Activated naive CD8-positive, alpha-beta T cell (primary cell): ENCODE measurements at regions not wholly inside any gene's neighbourhood (a gene's known extent, or its start where the extent isn't known, plus 50 kb on each side); places are given as distances from the start of the nearest gene placed in this dataset.

Experiments
- H3K27ac Mint-ChIP-seq: one replicate; pipeline ENCODE4 v1.8.0; 2021; ENCODE audit warnings: mixed read lengths
- H3K27me3 Mint-ChIP-seq: one replicate; pipeline ENCODE4 v1.8.0; 2021; ENCODE audit warnings: mixed read lengths
- H3K36me3 Mint-ChIP-seq: one replicate; pipeline ENCODE4 v1.8.0; 2021; ENCODE audit warnings: mixed read lengths
- H3K4me1 Mint-ChIP-seq: one replicate; pipeline ENCODE4 v1.8.0; 2021; ENCODE audit warnings: low read depth, mixed read lengths
- H3K4me3 Mint-ChIP-seq: one replicate; pipeline ENCODE4 v1.8.0; 2021; ENCODE audit warnings: mild to moderate bottlenecking, mixed read lengths
- H3K9me3 Mint-ChIP-seq: one replicate; pipeline ENCODE4 v1.8.0; 2021; ENCODE audit warnings: low read depth, mixed read lengths

DNA sequence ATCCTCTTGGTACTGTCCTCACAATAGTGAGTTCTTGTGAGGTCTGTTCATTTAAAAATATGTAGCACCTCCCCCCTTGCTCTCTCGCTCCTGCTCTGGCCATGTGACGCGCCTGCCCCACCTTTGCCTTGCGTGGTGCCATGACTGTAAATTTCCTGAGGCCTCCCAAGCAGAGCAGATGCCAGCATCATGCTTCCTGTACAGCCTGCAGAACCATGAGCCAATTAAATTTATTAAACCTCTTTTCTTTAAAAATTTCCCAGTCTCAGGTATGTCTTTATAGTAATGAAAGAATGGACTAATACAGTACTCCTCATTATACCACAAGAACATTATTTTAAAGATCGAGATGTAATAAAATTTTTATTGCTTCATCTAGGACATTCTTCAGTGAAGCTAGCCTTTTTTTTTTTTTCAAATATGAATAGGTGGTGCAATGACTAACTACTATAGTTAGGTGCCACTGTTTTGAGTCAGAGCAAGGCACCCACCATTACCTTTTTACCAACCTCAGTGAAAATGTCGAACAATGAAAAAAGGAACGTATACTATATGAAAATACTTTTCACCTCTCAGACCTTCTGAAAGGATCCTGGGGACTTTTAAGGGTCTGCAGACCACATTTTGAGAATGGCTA is 191.1 kb upstream of the SGK1 start:
- Mint-ChIP-seq H3K9me3 (no peaks in the 10 kb centered on the region), H3K36me3 (no peaks in the 10 kb centered on the region), H3K27ac (no peak overlapping the region), H3K27me3 (no peaks in the 10 kb centered on the region), H3K4me1 (peaks cover 4% of the 10 kb centered on the region), H3K4me3 (no peak overlapping the region)

DNA sequence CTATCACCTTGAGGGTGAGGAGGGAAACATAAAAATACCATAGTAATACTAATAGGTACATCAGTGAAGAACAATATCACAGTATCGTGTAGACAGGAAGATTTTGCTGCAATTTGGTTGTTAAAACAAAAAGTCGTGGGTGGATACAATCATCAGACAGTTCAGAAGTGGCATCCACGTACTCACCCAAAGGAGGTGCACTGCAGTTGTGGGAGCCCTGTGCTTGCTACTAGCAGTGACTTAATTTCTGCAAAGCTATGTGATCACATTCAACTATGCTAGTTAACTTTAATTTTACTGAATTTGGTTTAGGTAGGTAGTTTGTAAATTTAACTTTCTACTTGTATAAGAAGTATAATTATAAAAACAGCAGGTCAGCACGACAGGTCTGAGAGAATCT is 188.2 kb upstream of the SGK1 start:
- Mint-ChIP-seq H3K36me3 (no peaks in the 10 kb centered on the region), H3K4me3 (no peak overlapping the region), H3K27ac (no peak overlapping the region), H3K9me3 (no peaks in the 10 kb centered on the region), H3K27me3 (no peaks in the 10 kb centered on the region), H3K4me1 (peaks cover 3% of the 10 kb centered on the region)

DNA sequence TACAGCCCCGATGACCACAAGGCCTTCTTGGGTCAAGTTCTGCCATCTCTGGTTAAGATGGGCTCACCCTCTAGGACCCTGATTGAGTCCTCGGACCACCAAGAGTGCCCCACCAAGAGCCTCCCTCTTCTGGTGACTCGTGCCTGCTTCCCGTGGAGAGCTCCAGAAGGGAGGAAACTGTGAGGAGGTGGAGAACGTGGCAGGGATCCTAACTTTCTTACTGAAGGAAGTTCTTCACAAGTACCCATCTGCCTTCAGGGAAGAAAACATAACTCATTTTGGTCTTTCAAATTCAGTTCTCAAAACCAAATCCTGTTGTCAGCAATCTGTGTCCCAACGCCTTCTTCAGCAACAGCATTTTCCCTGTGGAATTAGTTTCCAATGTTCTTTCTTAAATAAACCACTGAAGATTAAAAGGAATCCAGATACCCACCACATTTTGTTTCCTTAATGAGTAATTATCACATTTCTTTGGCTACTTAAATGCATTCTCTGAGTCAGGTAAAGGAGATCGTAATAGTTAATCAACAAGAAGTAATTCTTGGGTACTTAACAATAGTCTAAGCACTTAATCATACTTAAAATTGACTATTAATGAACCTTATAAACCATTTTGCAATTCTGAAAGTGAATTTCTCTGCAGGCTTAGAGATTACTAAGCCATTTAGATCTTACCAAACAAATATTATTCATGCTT is 185.8 kb upstream of the SGK1 start:
- H3K27ac Mint-ChIP-seq = no peak overlapping the region
- H3K4me3 Mint-ChIP-seq = no peak overlapping the region
- no peaks in the 10 kb centered on the region for H3K4me1 Mint-ChIP-seq
- H3K36me3 Mint-ChIP-seq = no peaks in the 10 kb centered on the region
- no peaks in the 10 kb centered on the region for H3K27me3 Mint-ChIP-seq
- no peaks in the 10 kb centered on the region for H3K9me3 Mint-ChIP-seq

DNA sequence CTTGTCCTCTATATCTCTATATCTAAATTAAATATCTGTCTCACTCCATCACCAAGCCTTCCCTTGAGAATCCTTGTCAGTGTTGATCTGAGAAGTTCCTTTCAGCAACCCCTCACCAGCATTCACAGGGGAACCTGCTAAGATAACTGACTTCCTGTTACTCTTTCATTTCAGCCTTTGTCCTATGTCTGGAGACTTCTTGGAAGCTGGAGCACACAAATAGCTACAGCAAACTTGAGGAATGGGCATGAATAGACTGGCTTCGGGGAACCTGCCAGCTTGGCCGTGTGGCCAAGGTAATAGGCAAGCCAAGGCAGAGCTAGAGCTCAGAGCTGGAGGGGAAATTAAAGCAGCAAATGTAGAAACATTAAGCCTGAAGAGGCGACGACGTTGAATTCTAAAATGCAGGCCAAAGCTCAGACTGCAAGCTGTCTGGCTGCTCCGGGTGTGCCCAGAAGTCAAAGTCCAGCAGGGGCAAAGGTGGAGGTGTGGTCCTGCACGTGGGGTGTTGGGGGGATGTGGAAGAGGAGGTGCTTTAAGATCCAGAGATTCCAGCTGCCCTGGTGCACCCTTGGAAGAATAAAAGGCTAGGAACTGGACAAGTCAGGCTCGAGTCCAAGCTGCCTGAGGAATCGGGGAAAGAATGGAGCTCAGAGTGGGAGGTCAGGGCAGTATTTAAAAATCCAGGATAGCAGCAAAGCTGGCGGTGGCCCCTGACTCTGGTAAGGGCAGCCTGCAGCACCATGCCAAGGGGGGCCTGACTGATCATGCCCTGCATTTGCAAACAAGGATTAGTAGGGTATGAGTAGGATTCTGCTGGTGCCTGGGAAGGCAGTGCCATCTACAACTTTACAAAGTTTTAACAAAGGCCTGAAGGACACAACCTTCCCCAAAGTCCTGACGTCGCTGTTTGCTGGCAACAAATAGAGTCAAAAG is 185.0 kb upstream of the SGK1 start:
- Mint-ChIP-seq H3K4me1 (no peaks in the 10 kb centered on the region), H3K36me3 (no peaks in the 10 kb centered on the region), H3K27me3 (no peaks in the 10 kb centered on the region), H3K4me3 (no peak overlapping the region), H3K27ac (no peak overlapping the region), H3K9me3 (no peaks in the 10 kb centered on the region)

DNA sequence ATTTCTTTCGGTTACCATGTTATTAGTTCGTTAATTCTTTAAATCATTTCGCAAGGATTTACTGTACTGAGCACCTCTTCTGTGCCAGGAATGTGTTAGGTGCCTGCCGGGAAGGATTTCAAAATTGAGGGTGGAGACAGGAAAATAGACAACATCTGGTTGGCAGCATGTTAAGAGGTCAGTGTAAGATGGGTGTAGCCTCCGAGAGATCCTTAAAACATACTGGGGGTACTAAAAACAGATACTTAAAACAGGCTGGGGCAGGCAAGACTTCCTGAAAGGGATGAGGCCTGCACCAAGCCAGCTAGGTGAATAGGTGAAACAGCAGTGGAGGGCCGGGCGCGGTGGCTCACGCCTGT is 178.0 kb upstream of the SGK1 start:
- no peak overlapping the region for H3K4me3 Mint-ChIP-seq
- no peak overlapping the region for H3K27ac Mint-ChIP-seq
- H3K36me3 Mint-ChIP-seq = no peaks in the 10 kb centered on the region

DNA sequence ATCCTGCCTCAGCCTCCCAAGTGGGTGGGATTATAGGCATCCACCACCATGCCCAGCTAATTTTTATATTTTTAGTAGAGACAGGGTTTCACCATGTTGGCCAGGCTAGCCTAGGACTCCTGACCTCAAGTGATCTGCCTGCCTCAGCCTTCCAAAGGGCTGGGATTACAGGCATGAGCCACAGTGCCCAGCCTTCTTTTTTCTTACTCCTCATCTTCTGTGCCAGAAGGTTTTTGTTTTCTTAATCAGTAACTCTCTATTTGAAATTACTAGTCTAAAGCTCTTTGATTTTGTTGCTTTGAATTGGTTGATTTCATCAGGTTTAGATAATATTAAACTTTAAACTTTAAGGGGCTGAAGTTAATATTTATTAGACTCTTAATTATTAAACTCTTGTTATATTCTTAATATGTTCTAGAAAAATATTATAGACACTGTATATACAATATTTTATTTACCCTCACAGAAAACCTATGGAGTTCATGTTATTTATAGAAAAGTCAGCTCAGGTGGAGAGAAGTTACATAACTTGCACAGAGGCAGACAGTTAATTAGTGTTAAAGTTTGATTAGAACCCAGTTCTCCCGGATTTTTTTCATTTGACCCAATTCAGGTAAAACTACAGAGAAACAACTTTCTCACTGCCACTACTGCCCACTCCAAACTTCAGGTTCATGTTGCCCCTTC is 177.4 kb upstream of the SGK1 start:
- Mint-ChIP-seq H3K4me1 (no peaks in the 10 kb centered on the region), H3K36me3 (no peaks in the 10 kb centered on the region), H3K27ac (no peak overlapping the region), H3K9me3 (no peaks in the 10 kb centered on the region), H3K4me3 (no peak overlapping the region), H3K27me3 (no peaks in the 10 kb centered on the region)

More for the DNA sequence above, 178.0 kb upstream of the SGK1 start:
- H3K27me3 Mint-ChIP-seq = no peaks in the 10 kb centered on the region
- no peaks in the 10 kb centered on the region for H3K4me1 Mint-ChIP-seq
- H3K9me3 Mint-ChIP-seq = no peaks in the 10 kb centered on the region

DNA sequence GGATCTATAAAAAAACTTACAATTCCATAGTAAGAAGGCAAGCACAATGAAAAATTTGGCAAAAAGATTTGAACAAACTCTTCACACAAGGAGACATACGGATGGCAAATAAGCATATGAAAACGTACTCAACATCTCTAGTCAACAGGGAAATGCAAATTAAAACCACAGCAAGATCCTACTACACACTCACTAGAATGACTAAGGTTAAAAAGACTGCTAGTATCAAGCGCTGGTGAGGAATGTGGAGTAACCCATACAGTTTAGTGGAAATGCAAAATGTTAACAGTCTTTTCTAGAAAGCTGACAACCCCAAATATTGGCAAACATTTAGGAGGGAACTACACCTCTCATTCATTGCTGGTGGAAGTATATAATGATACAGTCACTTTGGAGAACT is 175.9 kb upstream of the SGK1 start:
- H3K4me1 Mint-ChIP-seq = no peaks in the 10 kb centered on the region
- H3K27me3 Mint-ChIP-seq = no peaks in the 10 kb centered on the region
- H3K36me3 Mint-ChIP-seq = no peaks in the 10 kb centered on the region
- H3K9me3 Mint-ChIP-seq = no peaks in the 10 kb centered on the region
- H3K27ac Mint-ChIP-seq = no peak overlapping the region
- no peak overlapping the region for H3K4me3 Mint-ChIP-seq

DNA sequence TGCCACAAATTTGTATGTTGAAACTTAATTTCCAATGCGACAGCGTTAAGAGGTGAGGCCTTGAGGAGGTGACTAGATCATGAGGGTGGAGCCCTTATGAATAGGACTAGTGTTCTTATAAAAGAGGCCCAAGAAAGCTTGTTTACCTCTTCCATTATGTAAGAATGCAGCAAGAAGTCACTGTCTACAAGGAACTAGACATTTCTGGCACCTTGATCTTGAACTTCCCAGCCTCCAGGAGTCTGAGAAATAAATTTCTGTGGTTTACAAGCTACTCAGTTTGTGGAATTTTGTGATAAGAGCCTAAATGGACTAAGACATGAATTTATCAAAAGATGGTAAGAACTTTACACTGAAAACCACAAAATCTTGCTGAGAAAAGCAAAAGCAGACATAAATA is 173.6 kb upstream of the SGK1 start:
- no peaks in the 10 kb centered on the region for H3K4me1 Mint-ChIP-seq
- no peak overlapping the region for H3K27ac Mint-ChIP-seq
- no peak overlapping the region for H3K4me3 Mint-ChIP-seq
- no peaks in the 10 kb centered on the region for H3K27me3 Mint-ChIP-seq
- H3K9me3 Mint-ChIP-seq = peaks cover 3% of the 10 kb centered on the region
- peaks cover 2% of the 10 kb centered on the region for H3K36me3 Mint-ChIP-seq

DNA sequence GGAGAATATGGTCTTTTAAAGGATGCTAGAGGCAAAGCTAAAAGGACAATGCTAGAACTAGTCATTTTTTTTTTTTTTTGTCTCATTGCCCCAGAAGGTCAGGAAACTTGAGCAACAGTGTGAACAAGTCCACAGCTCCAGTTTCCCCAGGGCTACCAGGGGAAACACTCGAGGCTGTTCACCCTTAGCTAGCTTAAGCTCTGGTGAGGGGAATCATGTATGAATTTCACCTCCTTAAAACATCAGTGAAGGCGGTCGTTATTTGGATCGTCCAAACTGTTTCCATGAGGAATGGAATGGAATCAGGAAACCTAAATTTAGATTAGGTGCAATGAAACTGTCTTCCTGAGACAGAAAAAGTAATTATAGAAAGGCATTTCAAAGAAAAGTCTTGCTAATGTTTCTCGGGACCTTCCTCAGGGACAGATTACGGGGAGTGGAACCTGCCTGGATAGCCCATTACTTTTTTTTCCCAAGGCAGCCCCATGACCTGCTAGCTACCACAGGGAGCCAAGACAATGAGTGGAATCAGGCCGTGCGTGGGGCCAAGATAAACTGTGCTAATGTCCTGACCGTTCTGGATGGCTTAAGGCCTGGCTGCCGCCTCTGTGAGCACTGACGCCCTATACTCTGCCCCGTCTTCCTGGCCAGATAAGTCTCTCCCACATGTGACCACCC is 164.8 kb upstream of the SGK1 start:
- Mint-ChIP-seq H3K36me3 (no peaks in the 10 kb centered on the region), H3K4me3 (no peak overlapping the region), H3K27me3 (peaks cover 1% of the 10 kb centered on the region), H3K4me1 (no peaks in the 10 kb centered on the region), H3K9me3 (peaks cover 3% of the 10 kb centered on the region), H3K27ac (no peak overlapping the region)

DNA sequence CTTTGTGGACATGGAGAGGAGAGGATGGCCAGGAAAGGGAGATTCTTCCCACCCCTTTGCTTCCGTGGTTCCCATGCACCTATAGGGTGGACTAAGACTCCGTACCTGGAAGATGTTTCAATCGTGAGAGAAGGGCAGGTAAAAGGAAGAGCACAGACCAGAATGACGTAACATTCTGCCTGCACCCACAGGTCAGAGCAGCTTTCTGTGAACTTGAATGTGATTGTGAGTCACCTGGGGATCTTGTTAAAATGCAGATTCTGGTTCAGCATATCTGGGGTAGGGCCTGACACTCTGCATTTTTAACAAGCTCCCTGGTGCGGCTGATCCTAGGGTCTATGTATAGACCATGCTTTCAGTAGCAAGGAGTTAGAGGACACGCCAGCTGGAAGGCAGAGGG is 164.1 kb upstream of the SGK1 start:
- no peaks in the 10 kb centered on the region for H3K36me3 Mint-ChIP-seq
- H3K4me3 Mint-ChIP-seq = no peak overlapping the region
- H3K27me3 Mint-ChIP-seq = peaks cover 1% of the 10 kb centered on the region
- no peak overlapping the region for H3K27ac Mint-ChIP-seq
- H3K4me1 Mint-ChIP-seq = no peaks in the 10 kb centered on the region
- peaks cover 3% of the 10 kb centered on the region for H3K9me3 Mint-ChIP-seq

DNA sequence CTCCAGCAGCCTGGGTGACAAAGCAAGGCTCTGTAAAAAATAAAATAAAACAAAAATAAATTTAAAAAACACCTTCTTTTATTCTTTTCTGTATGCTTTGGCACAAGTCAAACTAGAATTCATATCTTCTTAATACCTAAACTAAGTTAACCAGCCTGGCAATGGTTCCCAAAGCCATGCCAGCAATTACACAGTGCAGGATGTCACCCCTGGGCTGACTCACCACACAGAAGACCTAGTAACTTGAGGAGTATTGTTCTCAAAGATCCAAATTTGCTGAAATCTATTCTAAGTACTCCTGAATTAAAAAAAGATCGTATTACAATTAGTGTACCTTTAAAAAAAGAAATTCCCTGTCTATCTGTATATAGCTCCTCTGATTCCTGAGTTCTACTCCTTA is 162.7 kb upstream of the SGK1 start:
- Mint-ChIP-seq H3K27me3 (peaks cover 1% of the 10 kb centered on the region), H3K4me3 (no peak overlapping the region), H3K36me3 (no peaks in the 10 kb centered on the region), H3K4me1 (no peaks in the 10 kb centered on the region), H3K9me3 (no peaks in the 10 kb centered on the region), H3K27ac (no peak overlapping the region)

DNA sequence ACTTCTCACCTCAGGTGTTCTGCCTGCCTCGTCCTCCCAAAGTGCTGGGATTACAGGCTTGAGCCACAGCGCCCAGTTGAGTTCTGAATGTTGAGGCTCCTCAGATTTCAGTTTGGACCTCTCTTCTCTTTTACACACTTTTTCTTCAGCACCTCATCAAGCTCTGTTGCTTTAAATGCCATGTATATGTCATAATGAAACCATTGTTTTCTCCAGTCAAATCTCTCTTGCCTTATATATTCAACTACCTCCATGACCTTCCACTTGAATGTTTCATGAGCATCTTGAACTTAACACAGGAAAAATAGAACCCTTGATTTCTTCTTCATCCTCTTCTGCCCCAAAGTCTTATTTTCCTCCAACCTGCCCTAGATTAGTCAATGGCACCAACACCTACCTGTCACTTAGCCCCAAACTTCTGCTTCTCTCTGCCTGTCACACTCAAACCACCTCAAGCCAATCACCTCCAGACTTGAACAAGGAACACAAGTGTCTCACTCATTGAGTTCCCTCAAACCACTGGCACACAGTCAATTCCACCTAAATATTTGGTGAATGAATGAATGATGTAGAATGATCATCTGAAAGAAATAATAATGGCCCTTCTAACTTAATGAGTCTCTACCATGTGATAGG is 161.0 kb upstream of the SGK1 start:
- H3K27me3 Mint-ChIP-seq = peaks cover 1% of the 10 kb centered on the region
- no peaks in the 10 kb centered on the region for H3K9me3 Mint-ChIP-seq
- H3K27ac Mint-ChIP-seq = no peak overlapping the region
- no peaks in the 10 kb centered on the region for H3K4me1 Mint-ChIP-seq
- H3K4me3 Mint-ChIP-seq = no peak overlapping the region
- no peaks in the 10 kb centered on the region for H3K36me3 Mint-ChIP-seq

DNA sequence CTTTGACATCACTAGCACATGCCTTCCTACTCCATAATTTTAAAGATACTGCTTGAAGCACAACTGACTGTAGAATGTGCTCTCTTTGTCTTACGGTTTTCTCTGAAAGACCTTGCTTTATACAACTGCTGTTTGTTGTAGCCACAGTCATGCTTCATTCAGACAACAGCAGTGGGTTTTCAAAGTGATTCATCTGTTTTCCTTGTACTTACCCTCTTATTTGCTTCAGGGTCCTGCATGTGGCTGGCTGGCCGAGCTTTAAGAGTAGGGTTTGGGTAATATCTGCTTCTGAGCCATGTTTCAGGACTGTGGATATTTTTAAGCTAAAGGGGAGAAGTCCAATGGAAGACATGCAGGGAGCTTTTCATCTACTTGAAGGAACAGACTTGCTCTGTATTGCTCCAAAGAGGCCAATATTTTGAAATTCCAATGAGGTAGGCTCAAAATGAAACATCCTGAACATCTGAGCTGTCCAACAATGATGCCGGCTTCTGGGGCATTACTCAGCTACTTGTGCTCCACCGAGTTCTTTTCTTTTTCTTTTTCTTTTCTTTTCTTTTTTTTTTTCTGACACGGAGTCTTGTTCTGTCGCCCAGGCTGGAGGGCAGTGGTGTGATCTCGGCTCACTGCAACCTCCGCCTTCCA is 160.2 kb upstream of the SGK1 start:
- H3K27ac Mint-ChIP-seq = no peak overlapping the region

DNA sequence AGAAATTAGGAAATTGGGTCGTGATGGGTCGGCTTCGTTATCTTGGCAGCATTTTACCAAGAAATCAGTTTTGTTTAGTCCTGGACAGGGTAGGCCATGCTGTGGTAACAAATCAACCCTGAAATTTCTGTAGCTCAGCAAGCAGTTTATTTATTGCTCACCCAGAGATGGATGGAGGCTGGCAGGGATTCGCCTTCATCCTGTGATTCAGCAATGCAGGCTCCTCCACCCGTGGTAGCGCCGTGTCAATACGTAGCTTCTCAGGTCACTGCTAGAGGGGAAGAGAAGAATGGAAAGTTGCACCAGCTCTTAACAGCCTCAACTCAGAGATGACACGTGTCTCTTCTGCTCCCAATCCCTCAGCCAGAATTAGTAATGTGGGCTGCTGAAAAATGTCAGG is 157.0 kb upstream of the SGK1 start:
- H3K4me1 Mint-ChIP-seq = no peaks in the 10 kb centered on the region

More for the DNA sequence above, 160.2 kb upstream of the SGK1 start:
- no peaks in the 10 kb centered on the region for H3K36me3 Mint-ChIP-seq
- H3K27me3 Mint-ChIP-seq = peaks cover 1% of the 10 kb centered on the region
- H3K9me3 Mint-ChIP-seq = no peaks in the 10 kb centered on the region
- H3K4me3 Mint-ChIP-seq = no peak overlapping the region
- H3K4me1 Mint-ChIP-seq = no peaks in the 10 kb centered on the region

More for the DNA sequence above, 157.0 kb upstream of the SGK1 start:
- no peak overlapping the region for H3K27ac Mint-ChIP-seq
- H3K36me3 Mint-ChIP-seq = no peaks in the 10 kb centered on the region
- H3K27me3 Mint-ChIP-seq = peaks cover 1% of the 10 kb centered on the region
- H3K9me3 Mint-ChIP-seq = no peaks in the 10 kb centered on the region
- H3K4me3 Mint-ChIP-seq = no peak overlapping the region
